ENCODE measurements at regions not wholly inside any gene's neighbourhood (a gene's known extent, or its start where the extent isn't known, plus 50 kb on each side); places are given as distances from the start of the nearest gene placed in this dataset.

DNA sequence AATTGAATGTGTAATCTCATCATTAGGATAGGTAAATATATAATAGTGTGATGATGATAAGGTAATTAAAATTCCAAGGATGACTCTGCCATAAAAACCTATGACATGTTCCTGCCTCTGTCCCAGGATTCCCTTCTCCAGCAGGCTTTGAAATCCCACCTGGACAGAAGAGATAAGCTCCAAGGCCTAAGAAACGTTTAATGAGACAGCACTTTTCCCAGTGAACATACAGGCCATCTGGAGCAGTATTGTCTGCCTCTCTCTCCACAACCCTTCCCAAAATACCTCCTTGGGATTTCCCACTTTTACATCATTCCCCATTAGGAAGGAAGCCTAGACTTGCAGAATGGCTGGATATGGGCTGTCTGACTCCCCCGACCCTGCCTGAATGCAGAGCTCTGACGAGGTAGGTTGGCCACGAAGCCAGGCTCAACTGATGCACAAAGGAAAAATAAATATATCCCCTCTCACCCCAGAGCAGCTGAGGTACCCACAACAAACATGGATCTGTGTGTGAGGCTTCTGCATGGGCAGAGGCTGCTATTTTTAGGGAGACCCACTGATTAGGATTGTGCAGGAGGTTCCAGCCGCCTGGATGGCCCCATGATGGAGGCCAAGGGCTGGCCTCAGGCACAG, 71.0 kb downstream of the TMPRSS5 start:
- WGBS: 75% methylated on average over 5 of the region's 5 CpGs

DNA sequence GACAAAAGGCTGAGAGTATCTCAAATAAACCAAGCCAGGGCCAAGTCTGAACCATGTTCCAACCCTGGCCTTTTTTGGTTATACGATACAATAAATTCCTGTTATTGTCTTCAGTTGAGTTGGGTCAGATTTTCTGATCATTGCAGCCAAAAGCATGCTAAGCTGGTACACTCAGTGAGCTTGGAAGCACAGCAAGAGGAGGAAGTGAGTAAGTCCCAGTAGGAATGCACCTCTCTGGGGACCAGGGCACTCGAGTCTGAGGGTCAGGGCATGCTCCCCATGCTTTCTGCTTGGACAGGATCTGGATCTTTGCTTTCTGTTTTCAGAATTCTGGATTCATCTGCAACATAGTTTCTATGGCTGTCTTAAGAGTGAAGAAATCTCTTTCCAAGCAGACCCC, 73.1 kb downstream of the TMPRSS5 start:
- no peak overlapping the region for H3K27ac ChIP-seq (ENCODE audit: low read depth in 1 of 2, low read length in 1 of 2)
- H3K4me3 ChIP-seq (ENCODE audit: low read length in 2 of 2): no peak overlapping the region
- DNase-seq (ENCODE audit: low read depth in 6 of 9, low spot score in 9 of 9): no peak
- no peaks in the 10 kb centered on the region for H3K36me3 ChIP-seq (ENCODE audit: control insufficient read depth in 2 of 2, insufficient read depth in 2 of 2, low read length in 1 of 2)
- no peaks in the 10 kb centered on the region for H3K9me3 ChIP-seq (ENCODE audit: control insufficient read depth in 2 of 2, insufficient read depth in 1 of 2, low read length in 1 of 2)
- H3K4me1 ChIP-seq (ENCODE audit: control insufficient read depth in 2 of 2, insufficient read depth in 2 of 2, low read length in 2 of 2): no peaks in the 10 kb centered on the region
- WGBS: 64% methylated on average over 2 of the region's 2 CpGs
- no peaks in the 10 kb centered on the region for H3K27me3 ChIP-seq (ENCODE audit: control insufficient read depth in 2 of 2, insufficient read depth in 1 of 2, low read length in 1 of 2)

More for the DNA sequence above, 71.0 kb downstream of the TMPRSS5 start:
- no peak for DNase-seq (ENCODE audit: low read depth in 6 of 9, low spot score in 9 of 9)
- no peaks in the 10 kb centered on the region for H3K9me3 ChIP-seq (ENCODE audit: control insufficient read depth in 2 of 2, insufficient read depth in 1 of 2, low read length in 1 of 2)
- no peaks in the 10 kb centered on the region for H3K36me3 ChIP-seq (ENCODE audit: control insufficient read depth in 2 of 2, insufficient read depth in 2 of 2, low read length in 1 of 2)
- no peaks in the 10 kb centered on the region for H3K27me3 ChIP-seq (ENCODE audit: control insufficient read depth in 2 of 2, insufficient read depth in 1 of 2, low read length in 1 of 2)
- no peaks in the 10 kb centered on the region for H3K4me1 ChIP-seq (ENCODE audit: control insufficient read depth in 2 of 2, insufficient read depth in 2 of 2, low read length in 2 of 2)
- no peak overlapping the region for H3K4me3 ChIP-seq (ENCODE audit: low read length in 2 of 2)
- no peak overlapping the region for H3K27ac ChIP-seq (ENCODE audit: low read depth in 1 of 2, low read length in 1 of 2)

DNA sequence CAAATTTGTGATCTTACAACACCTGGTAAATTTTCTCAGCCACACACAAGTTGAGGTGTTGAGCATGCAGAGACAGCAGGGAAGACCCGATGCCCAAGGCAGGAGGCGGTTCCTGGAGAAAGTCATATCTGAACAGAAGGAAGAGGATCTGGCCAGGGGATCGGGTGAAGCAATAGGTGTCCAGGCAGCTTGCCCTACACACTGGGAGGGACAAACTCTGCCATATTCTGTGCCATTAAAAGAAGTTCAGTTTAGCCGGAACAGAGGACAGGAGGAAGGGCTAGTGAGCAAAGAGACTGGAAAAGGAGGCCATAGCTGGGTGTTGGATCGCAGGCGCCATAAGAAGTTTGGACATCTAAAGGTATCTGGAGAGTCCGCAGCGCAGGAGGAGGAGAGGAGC, 76.5 kb downstream of the TMPRSS5 start:
- 90% methylated on average over 8 of the region's 8 CpGs for WGBS

DNA sequence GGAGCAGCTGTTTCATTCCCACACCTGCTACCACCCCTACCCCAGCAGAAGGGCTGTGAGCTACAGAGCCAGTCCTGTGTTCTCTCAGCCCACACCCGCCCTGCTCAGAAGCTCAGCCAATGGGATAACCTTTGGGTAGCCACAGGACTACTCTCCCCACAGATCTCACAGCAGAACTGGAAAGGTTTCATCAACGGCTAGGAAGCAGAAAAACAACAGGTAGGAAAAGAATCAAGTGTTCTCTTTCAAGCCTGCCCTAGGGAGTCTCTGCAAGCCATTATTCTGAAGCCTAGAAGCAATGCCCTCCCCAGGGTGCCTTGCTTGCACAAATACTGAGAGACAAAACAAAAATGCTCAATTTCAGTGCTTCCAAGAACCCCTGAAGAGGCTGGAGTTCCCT, 77.2 kb downstream of the TMPRSS5 start:
- no peak for DNase-seq (ENCODE audit: low read depth in 6 of 9, low spot score in 9 of 9)
- Histone ChIP-seq H3K4me1 (ENCODE audit: control insufficient read depth in 2 of 2, insufficient read depth in 2 of 2, low read length in 2 of 2) (no peaks in the 10 kb centered on the region), H3K36me3 (ENCODE audit: control insufficient read depth in 2 of 2, insufficient read depth in 2 of 2, low read length in 1 of 2) (no peaks in the 10 kb centered on the region), H3K9me3 (ENCODE audit: control insufficient read depth in 2 of 2, insufficient read depth in 1 of 2, low read length in 1 of 2) (no peaks in the 10 kb centered on the region), H3K4me3 (ENCODE audit: low read length in 2 of 2) (no peak overlapping the region), H3K27ac (ENCODE audit: low read depth in 1 of 2, low read length in 1 of 2) (no peak overlapping the region), H3K27me3 (ENCODE audit: control insufficient read depth in 2 of 2, insufficient read depth in 1 of 2, low read length in 1 of 2) (no peaks in the 10 kb centered on the region)
- 54% methylated on average over 2 of the region's 2 CpGs for WGBS

More for the DNA sequence above, 76.5 kb downstream of the TMPRSS5 start:
- H3K4me3 ChIP-seq (ENCODE audit: low read length in 2 of 2): no peak overlapping the region
- H3K4me1 ChIP-seq (ENCODE audit: control insufficient read depth in 2 of 2, insufficient read depth in 2 of 2, low read length in 2 of 2): no peaks in the 10 kb centered on the region
- no peaks in the 10 kb centered on the region for H3K27me3 ChIP-seq (ENCODE audit: control insufficient read depth in 2 of 2, insufficient read depth in 1 of 2, low read length in 1 of 2)
- no peak for DNase-seq (ENCODE audit: low read depth in 6 of 9, low spot score in 9 of 9)
- no peaks in the 10 kb centered on the region for H3K9me3 ChIP-seq (ENCODE audit: control insufficient read depth in 2 of 2, insufficient read depth in 1 of 2, low read length in 1 of 2)
- H3K36me3 ChIP-seq (ENCODE audit: control insufficient read depth in 2 of 2, insufficient read depth in 2 of 2, low read length in 1 of 2): no peaks in the 10 kb centered on the region
- no peak overlapping the region for H3K27ac ChIP-seq (ENCODE audit: low read depth in 1 of 2, low read length in 1 of 2)

DNA sequence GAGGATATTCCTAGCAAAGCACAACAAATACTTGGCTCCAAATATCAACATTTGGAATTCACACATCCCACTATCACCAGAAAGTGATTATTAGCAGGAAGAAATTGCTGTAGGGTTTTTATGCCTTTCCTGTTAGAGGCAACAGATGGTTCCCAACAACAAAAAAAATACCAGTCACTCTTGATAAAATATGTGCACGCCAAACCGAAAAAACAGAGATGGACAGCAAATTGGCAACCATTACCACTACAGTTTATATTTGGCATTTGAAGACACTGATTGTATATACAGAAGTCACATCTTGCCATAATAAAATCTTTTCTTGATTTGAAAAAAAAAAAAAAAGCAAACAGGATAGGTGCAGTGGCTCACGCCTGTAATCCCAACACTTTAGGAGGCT, 78.2 kb downstream of the TMPRSS5 start:
- H3K4me1 ChIP-seq (ENCODE audit: control insufficient read depth in 2 of 2, insufficient read depth in 2 of 2, low read length in 2 of 2): no peaks in the 10 kb centered on the region
- no peaks in the 10 kb centered on the region for H3K36me3 ChIP-seq (ENCODE audit: control insufficient read depth in 2 of 2, insufficient read depth in 2 of 2, low read length in 1 of 2)
- H3K27ac ChIP-seq (ENCODE audit: low read depth in 1 of 2, low read length in 1 of 2): no peak overlapping the region
- H3K9me3 ChIP-seq (ENCODE audit: control insufficient read depth in 2 of 2, insufficient read depth in 1 of 2, low read length in 1 of 2): no peaks in the 10 kb centered on the region
- 99% methylated on average over 3 of the region's 3 CpGs for WGBS
- DNase-seq (ENCODE audit: low read depth in 6 of 9, low spot score in 9 of 9): no peak
- H3K27me3 ChIP-seq (ENCODE audit: control insufficient read depth in 2 of 2, insufficient read depth in 1 of 2, low read length in 1 of 2): no peaks in the 10 kb centered on the region
- H3K4me3 ChIP-seq (ENCODE audit: low read length in 2 of 2): no peak overlapping the region

DNA sequence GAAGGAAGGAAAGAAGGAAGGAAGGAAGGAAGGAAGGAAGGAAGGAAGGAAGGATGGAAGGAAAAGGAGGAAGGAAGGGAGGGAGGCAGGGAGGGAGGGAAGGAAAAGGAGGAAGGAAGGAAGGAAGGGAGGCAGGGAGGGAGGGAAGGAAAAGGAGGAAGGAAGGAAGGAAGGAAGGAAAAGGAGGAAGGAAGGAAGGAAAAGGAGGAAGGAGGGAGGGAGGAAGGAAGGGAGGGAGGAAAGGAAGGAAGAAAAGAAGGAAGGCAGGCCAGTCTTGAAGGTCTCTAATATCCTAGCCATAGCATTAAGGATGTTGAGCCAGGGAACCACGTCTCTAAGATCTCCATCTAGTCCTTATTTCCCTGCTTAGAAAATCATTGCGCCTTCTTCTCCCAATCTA, 78.8 kb downstream of the TMPRSS5 start:
- Histone ChIP-seq H3K36me3 (ENCODE audit: control insufficient read depth in 2 of 2, insufficient read depth in 2 of 2, low read length in 1 of 2) (no peaks in the 10 kb centered on the region), H3K4me3 (ENCODE audit: low read length in 2 of 2) (no peak overlapping the region), H3K27me3 (ENCODE audit: control insufficient read depth in 2 of 2, insufficient read depth in 1 of 2, low read length in 1 of 2) (no peaks in the 10 kb centered on the region), H3K27ac (ENCODE audit: low read depth in 1 of 2, low read length in 1 of 2) (no peak overlapping the region), H3K9me3 (ENCODE audit: control insufficient read depth in 2 of 2, insufficient read depth in 1 of 2, low read length in 1 of 2) (no peaks in the 10 kb centered on the region), H3K4me1 (ENCODE audit: control insufficient read depth in 2 of 2, insufficient read depth in 2 of 2, low read length in 2 of 2) (no peaks in the 10 kb centered on the region)
- WGBS: 92% methylated on average over 2 of the region's 2 CpGs
- no peak for DNase-seq (ENCODE audit: low read depth in 6 of 9, low spot score in 9 of 9)

DNA sequence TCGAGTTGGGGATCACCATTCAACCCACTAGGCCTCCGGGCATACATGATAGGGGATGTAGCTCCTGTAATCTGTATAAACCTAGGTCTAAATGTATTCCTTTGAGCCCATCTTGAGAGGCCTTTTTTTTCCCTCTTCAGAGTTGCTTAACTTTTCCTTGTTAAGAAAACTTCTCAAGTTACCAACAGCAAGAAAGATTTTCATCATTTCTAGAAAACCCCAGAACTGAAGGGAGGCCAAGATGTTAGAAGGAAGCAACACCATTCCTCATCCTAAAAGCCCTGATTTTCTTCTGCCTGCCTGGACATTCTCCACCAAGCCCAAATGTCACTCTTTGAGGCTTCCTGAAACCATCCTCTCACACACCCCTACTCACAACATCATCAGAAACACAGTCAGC, 79.4 kb downstream of the TMPRSS5 start:
- Histone ChIP-seq H3K27me3 (ENCODE audit: control insufficient read depth in 2 of 2, insufficient read depth in 1 of 2, low read length in 1 of 2) (no peaks in the 10 kb centered on the region), H3K27ac (ENCODE audit: low read depth in 1 of 2, low read length in 1 of 2) (no peak overlapping the region), H3K9me3 (ENCODE audit: control insufficient read depth in 2 of 2, insufficient read depth in 1 of 2, low read length in 1 of 2) (no peaks in the 10 kb centered on the region), H3K4me3 (ENCODE audit: low read length in 2 of 2) (no peak overlapping the region), H3K4me1 (ENCODE audit: control insufficient read depth in 2 of 2, insufficient read depth in 2 of 2, low read length in 2 of 2) (no peaks in the 10 kb centered on the region), H3K36me3 (ENCODE audit: control insufficient read depth in 2 of 2, insufficient read depth in 2 of 2, low read length in 1 of 2) (no peaks in the 10 kb centered on the region)
- 95% methylated on average over 2 of the region's 2 CpGs for WGBS
- no peak for DNase-seq (ENCODE audit: low read depth in 6 of 9, low spot score in 9 of 9)

DNA sequence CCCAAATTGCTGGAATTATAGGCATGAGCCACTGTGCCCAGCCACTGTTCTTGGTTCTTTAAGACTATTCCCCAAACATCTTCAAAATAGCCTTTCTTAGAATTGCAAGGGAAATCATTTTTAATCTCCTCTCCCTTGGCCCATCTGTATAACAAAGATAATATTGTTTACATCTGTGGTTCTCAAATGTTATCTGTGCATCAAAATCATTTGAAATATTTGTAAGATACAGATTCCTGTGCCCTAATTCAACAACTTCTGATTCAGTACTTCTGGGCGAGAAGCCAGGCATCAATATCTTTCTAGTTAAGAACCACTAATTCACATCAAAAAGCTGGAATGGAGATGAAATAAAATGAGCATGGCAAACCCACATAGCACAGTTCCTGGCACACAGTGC, 83.0 kb downstream of the TMPRSS5 start:
- Histone ChIP-seq H3K4me1 (ENCODE audit: control insufficient read depth in 2 of 2, insufficient read depth in 2 of 2, low read length in 2 of 2) (no peaks in the 10 kb centered on the region), H3K27ac (ENCODE audit: low read depth in 1 of 2, low read length in 1 of 2) (no peak overlapping the region), H3K36me3 (ENCODE audit: control insufficient read depth in 2 of 2, insufficient read depth in 2 of 2, low read length in 1 of 2) (no peaks in the 10 kb centered on the region), H3K27me3 (ENCODE audit: control insufficient read depth in 2 of 2, insufficient read depth in 1 of 2, low read length in 1 of 2) (no peaks in the 10 kb centered on the region), H3K9me3 (ENCODE audit: control insufficient read depth in 2 of 2, insufficient read depth in 1 of 2, low read length in 1 of 2) (no peaks in the 10 kb centered on the region), H3K4me3 (ENCODE audit: low read length in 2 of 2) (no peak overlapping the region)
- WGBS: 94% methylated on average over 1 of the region's 1 CpG
- DNase-seq (ENCODE audit: low read depth in 6 of 9, low spot score in 9 of 9): no peak

DNA sequence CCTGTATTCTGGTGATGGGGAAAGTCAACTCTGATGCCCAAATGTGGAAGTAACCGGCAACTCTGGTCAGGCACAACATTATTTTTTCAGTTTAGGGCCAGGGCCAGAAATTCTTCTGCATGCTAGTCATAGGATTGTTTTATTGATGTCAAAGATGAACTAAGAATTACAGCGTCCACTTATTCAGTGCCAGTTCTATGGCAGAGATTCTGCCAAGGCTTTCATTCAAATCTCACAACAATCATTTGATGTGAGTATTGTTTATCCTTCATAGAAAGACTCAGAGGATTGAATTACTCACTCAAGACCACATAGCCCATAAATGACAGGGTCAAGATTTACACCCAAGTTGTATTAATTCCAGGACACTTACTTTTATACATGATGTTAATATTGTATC, 87.7 kb downstream of the TMPRSS5 start:
- Histone ChIP-seq H3K27ac (ENCODE audit: low read depth in 1 of 2, low read length in 1 of 2) (no peak overlapping the region), H3K36me3 (ENCODE audit: control insufficient read depth in 2 of 2, insufficient read depth in 2 of 2, low read length in 1 of 2) (no peaks in the 10 kb centered on the region), H3K27me3 (ENCODE audit: control insufficient read depth in 2 of 2, insufficient read depth in 1 of 2, low read length in 1 of 2) (no peaks in the 10 kb centered on the region), H3K4me1 (ENCODE audit: control insufficient read depth in 2 of 2, insufficient read depth in 2 of 2, low read length in 2 of 2) (no peaks in the 10 kb centered on the region), H3K9me3 (ENCODE audit: control insufficient read depth in 2 of 2, insufficient read depth in 1 of 2, low read length in 1 of 2) (no peaks in the 10 kb centered on the region), H3K4me3 (ENCODE audit: low read length in 2 of 2) (no peak overlapping the region)
- WGBS: 94% methylated on average over 2 of the region's 2 CpGs
- no peak for DNase-seq (ENCODE audit: low read depth in 6 of 9, low spot score in 9 of 9)

DNA sequence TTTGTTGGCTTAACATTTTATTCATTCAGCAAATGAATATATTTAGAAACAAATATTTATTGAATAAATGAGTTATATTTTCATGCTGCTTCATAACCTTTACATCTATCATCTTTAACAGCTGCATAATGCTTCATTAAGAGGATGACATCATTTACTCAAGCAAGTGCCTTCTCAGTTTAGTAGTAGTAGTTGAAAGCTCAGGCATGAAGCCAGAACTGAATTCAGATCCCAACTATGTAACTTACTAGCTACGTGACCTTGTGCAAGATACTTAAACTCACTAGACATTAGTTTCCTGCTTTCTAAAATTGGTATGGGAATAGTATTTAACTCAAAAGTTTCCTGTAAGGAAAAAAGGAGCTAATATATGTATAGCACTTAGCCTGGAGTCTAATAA, 90.3 kb downstream of the TMPRSS5 start:
- Histone ChIP-seq H3K27me3 (ENCODE audit: control insufficient read depth in 2 of 2, insufficient read depth in 1 of 2, low read length in 1 of 2) (no peaks in the 10 kb centered on the region), H3K27ac (ENCODE audit: low read depth in 1 of 2, low read length in 1 of 2) (no peak overlapping the region), H3K9me3 (ENCODE audit: control insufficient read depth in 2 of 2, insufficient read depth in 1 of 2, low read length in 1 of 2) (no peaks in the 10 kb centered on the region), H3K4me3 (ENCODE audit: low read length in 2 of 2) (no peak overlapping the region), H3K4me1 (ENCODE audit: control insufficient read depth in 2 of 2, insufficient read depth in 2 of 2, low read length in 2 of 2) (no peaks in the 10 kb centered on the region), H3K36me3 (ENCODE audit: control insufficient read depth in 2 of 2, insufficient read depth in 2 of 2, low read length in 1 of 2) (no peaks in the 10 kb centered on the region)
- WGBS: 86% methylated on average over 1 of the region's 1 CpG
- DNase-seq (ENCODE audit: low read depth in 6 of 9, low spot score in 9 of 9): no peak

Data from thymus (tissue), 11 donors.